GM12878 (cell line): ENCODE measurements at regions not wholly inside any gene's neighbourhood (a gene's known extent, or its start where the extent isn't known, plus 50 kb on each side); places are given as distances from the start of the nearest gene placed in this dataset.

Experiments
- ATAC-seq: fragments of 200-7000 bp; cut with Tn5 transposase; 3 replicates; pipeline ENCODE4 v1.9.1; 2020; ENCODE audit warnings: mild to moderate bottlenecking, moderate library complexity
- BruUV-seq: library from RNA; stranded (reverse); fragments of 400-500 nt; replicated peaks from 2 replicates; lab custom pipeline; 2021; lab: Mats Ljungman, UMichigan
- CTCF ChIA-PET: fragments of 300-600 bp; sonication (Branson Sonifier 250); formaldehyde crosslinking; extraction: SDS; loops from one replicate; lab custom pipeline; 2021; ENCODE audit warnings: inconsistent platforms; lab: Yijun Ruan, JAX
- POLR2A ChIA-PET: fragments of 350-600 bp; formaldehyde crosslinking; extraction: SDS; loops from one replicate; lab custom pipeline; 2021; ENCODE audit warnings: inconsistent platforms; lab: Charles Lee
- RAD21 ChIA-PET: fragments of 300-600 bp; sonication (Branson Sonifier 250); formaldehyde crosslinking; loops from one replicate; lab custom pipeline; 2023; ENCODE audit warnings: antibody characterized with exemption; ENCODE audit not compliant: unreplicated experiment; lab: Charles Lee
- SMC1A ChIA-PET: fragments of 300-600 bp; sonication (Branson Sonifier 250); formaldehyde crosslinking; loops from one replicate; lab custom pipeline; 2023; ENCODE audit not compliant: unreplicated experiment, uncharacterized antibody; lab: Charles Lee
- DNase-seq: peaks from one replicate; pipeline ENCODE4 v3.0.0-alpha.2; 2011; ENCODE audit warnings: low read depth, low spot score
- FAIRE-seq: peaks from 3 replicates; lab custom pipeline; 2011; peaks lifted over from hg19 to GRCh38; lab: Jason Lieb, UNC
- H2AFZ ChIP-seq: 2 replicates; pipeline ENCODE4 v1.6.0; 2011; ENCODE audit warnings: low read depth, low read length, control low read depth; ENCODE audit not compliant: control insufficient read depth
- H3K27ac ChIP-seq: 2 replicates; pipeline ENCODE4 v1.5.1; 2011; ENCODE audit warnings: control low read depth; ENCODE audit not compliant: control insufficient read depth, insufficient read depth
- H3K27me3 ChIP-seq, 2 experiments: replicated peaks in 1 of 2; 2 replicates each; pipeline versions ENCODE4 v1.6.0 to v1.6.1; 2011; ENCODE audit warnings: low read length in 1 of 2; ENCODE audit not compliant: control insufficient read depth in 2 of 2, insufficient read depth in 2 of 2
- H3K36me3 ChIP-seq, 2 experiments: 2 replicates each; pipeline ENCODE4 v1.5.1; 2011; ENCODE audit warnings: low read length in 1 of 2; ENCODE audit not compliant: control insufficient read depth in 2 of 2, insufficient read depth in 2 of 2
- H3K4me1 ChIP-seq: 2 replicates; pipeline ENCODE4 v1.6.1; 2011; ENCODE audit warnings: mild to moderate bottlenecking, low read length, moderate library complexity, mixed read lengths; ENCODE audit not compliant: control insufficient read depth, insufficient read depth
- H3K4me2 ChIP-seq: 2 replicates; pipeline ENCODE4 v1.6.0; 2011; ENCODE audit warnings: control low read depth; ENCODE audit not compliant: control insufficient read depth, insufficient read depth
- H3K4me3 ChIP-seq: fragments of 200-600 bp; sonication (generic); 2 replicates; pipeline ENCODE4 v1.5.1; 2016
- H3K79me2 ChIP-seq: 2 replicates; pipeline ENCODE4 v1.6.0; 2011; ENCODE audit warnings: low read length; ENCODE audit not compliant: control insufficient read depth, insufficient read depth
- H3K9ac ChIP-seq: 2 replicates; pipeline ENCODE4 v1.8.0; 2011; ENCODE audit warnings: low read length, control low read depth, mixed read lengths; ENCODE audit not compliant: control insufficient read depth, insufficient read depth
- H3K9me3 ChIP-seq: replicated peaks from 3 replicates; pipeline ENCODE4 v1.5.1; 2011; ENCODE audit warnings: mild to moderate bottlenecking, low read length; ENCODE audit not compliant: control insufficient read depth, insufficient read depth
- H4K20me1 ChIP-seq: 2 replicates; pipeline ENCODE4 v1.6.0; 2011; ENCODE audit not compliant: control insufficient read depth, insufficient read depth
- BCL11A ChIP-seq: IDR thresholded peaks from 2 replicates; pipeline ENCODE4 v1.6.1; 2011; ENCODE audit warnings: low read depth, low read length
- CBX5 ChIP-seq: sonication (generic); IDR thresholded peaks from 2 replicates; pipeline ENCODE4 v1.6.1; 2016; ENCODE audit warnings: low read depth, moderate library complexity, mild to moderate bottlenecking, inconsistent platforms
- CHD2 ChIP-seq: IDR thresholded peaks from 2 replicates; pipeline ENCODE4 v1.6.1; 2011; ENCODE audit warnings: low read depth, low read length, improper control_type of control experiment, borderline replicate concordance
- CHD4 ChIP-seq: fragments of 200-600 bp; sonication (generic); IDR thresholded peaks from 2 replicates; pipeline ENCODE4 v1.6.1; 2016; ENCODE audit warnings: mild to moderate bottlenecking
- CREB1 ChIP-seq: IDR thresholded peaks from 2 replicates; pipeline ENCODE4 v1.6.1; 2012; ENCODE audit warnings: low read depth, mild to moderate bottlenecking, inconsistent platforms
- HDAC2 ChIP-seq: fragments of 200-600 bp; sonication (generic); IDR thresholded peaks from 2 replicates; pipeline ENCODE4 v1.6.1; 2017
- MYB ChIP-seq: fragments of 150-350 bp; IDR thresholded peaks from 2 replicates; pipeline ENCODE4 v1.6.1; 2014; ENCODE audit warnings: mild to moderate bottlenecking, low read depth, low read length, borderline replicate concordance
- NR2C2 ChIP-seq: IDR thresholded peaks from 2 replicates; pipeline ENCODE4 v1.6.1; 2011; ENCODE audit warnings: borderline replicate concordance, low read depth; ENCODE audit not compliant: control insufficient read depth, insufficient read length
- PAX8 ChIP-seq: fragments of 450-650 bp; IDR thresholded peaks from 2 replicates; pipeline ENCODE4 v1.6.1; 2017; ENCODE audit warnings: mild to moderate bottlenecking, moderate library complexity
- POLR2AphosphoS2 ChIP-seq: IDR thresholded peaks from 2 replicates; pipeline ENCODE4 v1.6.1; 2011; ENCODE audit warnings: low read depth, mild to moderate bottlenecking, low read length, improper control_type of control experiment, moderate library complexity
- POU2F2 ChIP-seq: IDR thresholded peaks from 3 replicates; pipeline ENCODE4 v1.6.1; 2011; ENCODE audit warnings: low read depth, mild to moderate bottlenecking, low read length, borderline replicate concordance
- RBBP5 ChIP-seq: fragments of 200-600 bp; sonication (generic); conservative IDR thresholded peaks from 2 replicates; pipeline ENCODE4 v1.6.1; 2016
- RFX5 ChIP-seq: IDR thresholded peaks from 2 replicates; pipeline ENCODE4 v1.6.1; 2011; ENCODE audit warnings: low read depth, low read length, improper control_type of control experiment
- SMAD5 ChIP-seq: IDR thresholded peaks from 2 replicates; pipeline ENCODE4 v1.6.1; 2016; ENCODE audit warnings: antibody characterized with exemption, low read depth
- TBL1XR1 ChIP-seq: IDR thresholded peaks from 2 replicates; pipeline ENCODE4 v1.6.1; 2012; ENCODE audit warnings: low read depth, low read length, improper control_type of control experiment
- TCF12 ChIP-seq: IDR thresholded peaks from 2 replicates; pipeline ENCODE4 v1.6.1; 2011; ENCODE audit warnings: low read depth, mild to moderate bottlenecking, low read length
- ZNF24 ChIP-seq: fragments of 450-650 bp; IDR thresholded peaks from 2 replicates; pipeline ENCODE4 v1.6.1; 2017; ENCODE audit warnings: antibody characterized with exemption, mild to moderate bottlenecking
- ZNF687 ChIP-seq: fragments of 450-650 bp; IDR thresholded peaks from 2 replicates; pipeline ENCODE4 v1.6.1; 2017; ENCODE audit warnings: mild to moderate bottlenecking, moderate library complexity
- WGBS: methylation state at CpG from one replicate; pipeline ENCODE4 v1.1.6; 2016; ENCODE audit warnings: low lambda C conversion rate; ENCODE audit not compliant: insufficient replicate concordance, insufficient coverage; ENCODE audit errors: missing lambda C conversion rate; 5-methylcytosine and 5-hydroxymethylcytosine counted together
- in situ Hi-C: fragments of 300-500 bp; cut with MboI; formaldehyde crosslinking; loops from 9 replicates; pipeline ENCODE4 v1.14.3; 2018; ENCODE audit warnings: mixed read lengths
- intact Hi-C: fragments of 100-400 bp; cut with micrococcal nuclease; formaldehyde crosslinking; loops from one replicate; pipeline ENCODE4 v1.14.2; 2022; ENCODE audit not compliant: unreplicated experiment

DNA sequence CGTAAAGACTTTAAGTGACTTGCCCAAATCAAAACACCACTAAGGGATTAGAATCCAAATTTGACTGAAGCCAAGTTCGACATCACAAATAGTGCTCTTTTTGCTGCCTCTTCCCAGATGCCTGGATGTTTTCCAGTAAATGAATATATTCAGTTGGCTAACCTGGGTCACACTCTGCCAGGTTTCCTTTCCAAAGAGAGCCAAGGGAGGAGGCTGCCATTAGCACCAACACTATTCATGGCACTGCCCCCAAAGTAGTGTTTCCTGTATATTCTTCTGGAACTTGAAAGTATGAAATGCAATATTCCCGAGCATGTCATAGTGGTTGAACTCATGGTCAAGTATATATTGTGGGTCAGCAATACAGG is 219.3 kb upstream of the UBASH3B start (continued):
- TF ChIP-seq CBX5 (no peak), TBL1XR1 (no peak), ZNF687 (no peak), POLR2AphosphoS2 (no peak)
- TF ChIP-seq, all 136 proteins: peak for 0

- H3K4me1 ChIP-seq: no peaks in the 10 kb centered on the region
- H4K20me1 ChIP-seq: no peaks in the 10 kb centered on the region
- no peak overlapping the region for H3K4me3 ChIP-seq
- no peaks in the 10 kb centered on the region for H3K9me3 ChIP-seq
- no peak for FAIRE-seq
- in situ Hi-C loops: no loop called here
- no peaks in the 10 kb centered on the region for H3K36me3 ChIP-seq
- TF ChIP-seq SMAD5 (no peak), RFX5 (no peak), PAX8 (no peak), BCL11A (no peak), CREB1 (no peak), CHD2 (no peak), ZNF24 (no peak), CHD4 (no peak), TCF12 (no peak), RBBP5 (no peak), MYB (no peak), NR2C2 (no peak), POU2F2 (no peak), HDAC2 (no peak)
- TF ChIP-seq, all 136 proteins: peak for 0
- Histone ChIP-seq H3K4me2 (no peak overlapping the region), H2AFZ (no peak overlapping the region), H3K27me3 (no peaks in the 10 kb centered on the region), H3K9ac (no peak overlapping the region), H3K27ac (no peak overlapping the region), H3K79me2 (no peaks in the 10 kb centered on the region)
- ChIA-PET CTCF (no interaction called here), SMC1A (no interaction called here), RAD21 (no interaction called here), POLR2A (no interaction called here)
- ATAC-seq: no peak
- no TSS peak for BruUV-seq
- WGBS: 36% methylated on average over 7 of the region's 7 CpGs
- DNase-seq: no peak
- intact Hi-C loops: no loop called here
These were observed 219.9 kb upstream of the UBASH3B start for GRCh38 chr11:122435540-122436187.
